ENCODE measurements at regions not wholly inside any gene's neighbourhood (a gene's known extent, or its start where the extent isn't known, plus 50 kb on each side); places are given as distances from the start of the nearest gene placed in this dataset.
A peak's percentile ranks its signal among the peaks of the same experiment; 100 is the strongest.

DNA sequence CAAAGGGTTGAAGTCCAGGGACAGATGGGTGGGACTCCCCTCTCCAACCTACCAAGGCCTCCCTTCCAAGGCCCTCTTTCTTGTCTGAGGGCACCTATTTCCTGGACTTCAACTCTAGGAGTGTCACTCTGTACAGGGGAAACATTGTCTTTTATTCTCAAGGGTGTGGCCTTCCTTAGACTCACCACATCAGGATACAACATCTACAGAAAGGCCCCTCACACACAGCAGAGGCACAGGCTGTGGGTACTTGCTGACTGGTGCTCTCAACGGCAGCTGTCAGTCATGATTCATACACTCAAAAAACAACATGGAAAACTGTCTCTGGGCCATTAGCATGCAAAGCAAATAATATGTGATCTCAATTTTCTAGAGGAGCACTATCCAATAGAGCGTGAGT, 78.0 kb downstream of the RCN1 start:
- no peaks in the 10 kb centered on the region for H3K36me3 ChIP-seq (ENCODE audit: low read depth, missing control alignments)
- H3K27ac ChIP-seq = no peak overlapping the region
- H3K27me3 ChIP-seq = no peaks in the 10 kb centered on the region
- intact Hi-C loops (cut with DNase I; ENCODE audit: low total_unique reads) = no loop called here
- 93 to 97% methylated on average over 2 of the region's 2 CpGs for WGBS, 2 donors
- no peaks in the 10 kb centered on the region for H3K4me1 ChIP-seq
- no peaks in the 10 kb centered on the region for H3K9me3 ChIP-seq
- no peak for DNase-seq
- no peak overlapping the region for H3K4me3 ChIP-seq
- TF ChIP-seq, protein P1, sequence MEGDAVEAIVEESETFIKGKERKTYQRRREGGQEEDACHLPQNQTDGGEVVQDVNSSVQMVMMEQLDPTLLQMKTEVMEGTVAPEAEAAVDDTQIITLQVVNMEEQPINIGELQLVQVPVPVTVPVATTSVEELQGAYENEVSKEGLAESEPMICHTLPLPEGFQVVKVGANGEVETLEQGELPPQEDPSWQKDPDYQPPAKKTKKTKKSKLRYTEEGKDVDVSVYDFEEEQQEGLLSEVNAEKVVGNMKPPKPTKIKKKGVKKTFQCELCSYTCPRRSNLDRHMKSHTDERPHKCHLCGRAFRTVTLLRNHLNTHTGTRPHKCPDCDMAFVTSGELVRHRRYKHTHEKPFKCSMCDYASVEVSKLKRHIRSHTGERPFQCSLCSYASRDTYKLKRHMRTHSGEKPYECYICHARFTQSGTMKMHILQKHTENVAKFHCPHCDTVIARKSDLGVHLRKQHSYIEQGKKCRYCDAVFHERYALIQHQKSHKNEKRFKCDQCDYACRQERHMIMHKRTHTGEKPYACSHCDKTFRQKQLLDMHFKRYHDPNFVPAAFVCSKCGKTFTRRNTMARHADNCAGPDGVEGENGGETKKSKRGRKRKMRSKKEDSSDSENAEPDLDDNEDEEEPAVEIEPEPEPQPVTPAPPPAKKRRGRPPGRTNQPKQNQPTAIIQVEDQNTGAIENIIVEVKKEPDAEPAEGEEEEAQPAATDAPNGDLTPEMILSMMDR (IDR thresholded peaks at IDR 0.05) = no peak
- no peak for TF ChIP-seq POLR2A (IDR thresholded peaks at IDR 0.05)

DNA sequence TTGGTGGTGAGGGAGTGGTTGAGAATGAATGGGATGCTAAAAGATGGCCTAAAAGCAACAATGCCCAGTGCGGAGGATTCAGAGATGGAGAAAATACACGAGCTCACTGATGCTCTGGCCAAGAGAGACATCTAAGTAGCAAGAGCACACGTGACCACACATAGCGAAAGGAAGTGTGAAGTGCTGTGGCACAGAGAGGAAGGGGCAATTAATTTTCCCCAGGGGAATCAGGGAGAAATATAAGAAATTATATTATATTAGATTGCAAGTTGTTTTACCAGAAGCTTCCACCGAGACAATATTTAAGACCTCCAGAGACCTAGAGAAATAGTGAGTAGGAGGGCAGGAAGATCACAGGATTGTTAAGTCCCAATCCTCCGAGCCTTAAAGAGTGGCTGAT, 80.6 kb downstream of the RCN1 start:
- intact Hi-C loops (cut with DNase I; ENCODE audit: low total_unique reads) = no loop called here
- H3K4me3 ChIP-seq = no peak overlapping the region
- WGBS, 2 donors = 48 to 60% methylated on average over 6 of the region's 6 CpGs
- no peaks in the 10 kb centered on the region for H3K27me3 ChIP-seq
- no peak for TF ChIP-seq POLR2A (IDR thresholded peaks at IDR 0.05)
- TF ChIP-seq, protein P1 (IDR thresholded peaks at IDR 0.05) = no peak
- no peaks in the 10 kb centered on the region for H3K9me3 ChIP-seq
- DNase-seq = no peak
- no peaks in the 10 kb centered on the region for H3K36me3 ChIP-seq (ENCODE audit: low read depth, missing control alignments)
- H3K4me1 ChIP-seq = no peaks in the 10 kb centered on the region
- no peak overlapping the region for H3K27ac ChIP-seq

DNA sequence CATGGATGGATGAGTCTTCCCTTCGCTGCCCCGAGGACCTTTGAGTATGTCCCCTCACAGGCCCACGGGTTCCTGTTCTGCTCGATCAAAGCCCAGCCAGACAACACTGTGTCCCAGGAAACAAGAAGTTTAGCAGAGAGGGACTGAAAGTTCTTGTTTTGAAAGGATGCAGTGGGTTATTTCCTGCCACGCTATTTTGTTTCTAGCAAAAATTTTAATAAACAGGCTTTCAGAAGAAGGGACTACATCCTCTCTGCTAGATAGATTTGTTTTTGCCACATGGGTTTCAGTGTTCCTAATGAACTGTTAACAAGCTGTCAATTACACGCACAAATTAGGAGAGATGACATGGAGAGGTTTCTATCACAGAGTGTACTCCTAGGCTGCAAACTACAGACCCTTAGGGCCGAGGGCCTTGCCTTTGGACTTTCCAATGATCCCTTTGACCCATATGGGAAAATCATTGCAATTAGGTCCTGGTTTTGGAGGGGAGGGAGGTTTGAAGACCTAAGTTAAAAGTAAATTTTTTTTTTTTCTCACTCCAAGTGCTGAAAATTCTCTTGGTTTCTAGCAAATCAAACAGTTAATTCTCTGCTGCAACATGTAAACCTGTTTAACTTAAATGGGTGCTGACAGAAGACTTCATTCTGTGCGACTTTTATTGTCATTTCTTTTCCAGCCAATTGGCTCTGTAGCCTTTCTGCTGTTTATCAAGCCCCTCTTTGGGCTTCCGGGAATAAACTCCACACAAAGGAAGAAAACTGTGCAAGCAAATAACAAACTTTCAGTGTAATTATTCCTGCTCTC, 81.4 kb downstream of the RCN1 start:
- no peaks in the 10 kb centered on the region for H3K36me3 ChIP-seq (ENCODE audit: low read depth, missing control alignments)
- no peaks in the 10 kb centered on the region for H3K27me3 ChIP-seq
- H3K4me3 ChIP-seq = no peak overlapping the region
- intact Hi-C loops (cut with DNase I; ENCODE audit: low total_unique reads) = no loop called here
- H3K27ac ChIP-seq = no peak overlapping the region
- DNase-seq = no peak
- 24 to 31% methylated on average over 9 of the region's 9 CpGs for WGBS, 2 donors
- no peaks in the 10 kb centered on the region for H3K9me3 ChIP-seq
- no peaks in the 10 kb centered on the region for H3K4me1 ChIP-seq
- TF ChIP-seq, protein P1 (IDR thresholded peaks at IDR 0.05) = no peak
- TF ChIP-seq POLR2A (IDR thresholded peaks at IDR 0.05) = no peak

DNA sequence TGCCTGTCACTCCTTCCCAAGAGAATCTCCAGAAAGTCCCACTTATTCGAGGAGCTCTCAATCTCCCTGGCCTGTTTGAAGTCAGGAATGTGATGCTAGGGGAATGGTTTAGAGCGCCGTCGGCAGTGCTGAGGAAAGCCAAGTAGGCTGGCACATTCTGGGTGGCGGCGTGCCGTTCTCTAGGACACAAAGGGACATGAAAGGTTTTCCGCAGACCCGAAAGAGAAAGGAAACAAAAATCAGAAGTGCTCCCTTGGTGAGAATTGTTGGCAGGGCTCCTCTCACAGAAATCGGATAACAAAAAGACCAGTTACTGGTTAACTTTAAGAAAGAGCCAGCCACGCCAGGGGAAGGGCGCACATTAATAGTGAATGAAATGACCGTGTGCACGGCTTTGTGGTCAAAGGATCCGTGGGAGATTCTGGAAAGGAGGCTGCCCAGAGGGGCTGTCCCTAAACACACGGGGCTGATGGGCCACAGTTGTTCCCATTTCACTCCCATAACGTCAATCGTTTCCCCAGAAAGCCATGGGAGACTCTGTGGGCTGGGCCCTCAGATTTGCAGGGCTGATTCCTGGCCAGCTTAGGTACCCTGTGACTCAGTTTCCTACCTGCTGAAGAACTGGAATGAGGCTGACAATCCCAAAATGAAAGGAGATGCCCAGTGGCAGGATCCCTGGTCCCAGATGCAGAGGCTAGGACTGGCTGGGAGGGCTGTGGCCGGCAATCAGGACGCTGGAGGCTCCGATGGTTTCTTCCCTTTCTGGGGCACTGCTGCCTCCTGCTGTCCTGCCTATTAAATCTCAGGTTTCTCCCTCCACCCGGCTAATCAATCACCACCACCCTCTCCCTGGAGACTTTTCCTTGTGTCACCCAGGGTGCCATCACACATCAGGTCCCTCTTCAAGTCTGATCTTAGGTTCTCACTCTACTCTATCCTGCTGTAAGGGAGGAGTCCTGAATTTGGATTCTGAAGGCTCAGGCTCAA, 82.3 kb downstream of the RCN1 start:
- peak; percentile 75 for DNase-seq
- TF ChIP-seq POLR2A (IDR thresholded peaks at IDR 0.05) = no peak
- TF ChIP-seq, protein P1 (IDR thresholded peaks at IDR 0.05) = peak; percentile 42 to 60 (median 48)
- intact Hi-C loops (cut with DNase I; ENCODE audit: low total_unique reads) = no loop called here
- 42 to 55% methylated on average over 22 of the region's 22 CpGs for WGBS, 2 donors
- H3K36me3 ChIP-seq (ENCODE audit: low read depth, missing control alignments) = no peaks in the 10 kb centered on the region
- no peaks in the 10 kb centered on the region for H3K9me3 ChIP-seq
- no peak overlapping the region for H3K27ac ChIP-seq
- H3K4me3 ChIP-seq = no peak overlapping the region
- H3K4me1 ChIP-seq = no peaks in the 10 kb centered on the region
- no peaks in the 10 kb centered on the region for H3K27me3 ChIP-seq

Data from testis (tissue), 2 donors.